ENCODE measurements at regions not wholly inside any gene's neighbourhood (a gene's known extent, or its start where the extent isn't known, plus 50 kb on each side); places are given as distances from the start of the nearest gene placed in this dataset.
"Not testable (repeated sequence)": the region's sequence is repeated elsewhere in the genome, so short reads cannot be mapped to it uniquely, and the experiment has no call there.

- Histone ChIP-seq H3K9me3 (no peaks in the 10 kb centered on the region), H3K36me3 (no peaks in the 10 kb centered on the region), H3K4me3 (peak overlapping the region; percentile 45), H3K27me3 (no peaks in the 10 kb centered on the region)
- DNase-seq: peak; percentile 87
Observed at GRCh38 chr17:68759343-68760140, 158.4 kb upstream of the FAM20A start.

- DNase-seq: no peak
- Histone ChIP-seq H3K4me3 (no peak overlapping the region), H3K36me3 (no peaks in the 10 kb centered on the region), H3K9me3 (no peaks in the 10 kb centered on the region), H3K27me3 (no peaks in the 10 kb centered on the region)
Observed at GRCh38 chr17:68759002-68759342, 157.8 kb upstream of the FAM20A start.

GRCh38 chr17:68757866-68758757, 156.9 kb upstream of the FAM20A start:
- not testable (repeated sequence) for H3K9me3 ChIP-seq, H3K4me3 ChIP-seq, H3K36me3 ChIP-seq, DNase-seq, H3K27me3 ChIP-seq

GRCh38 chr17:68753985-68754769, 153.0 kb upstream of the FAM20A start:
- no peak for DNase-seq
- Histone ChIP-seq H3K36me3 (no peaks in the 10 kb centered on the region), H3K9me3 (no peaks in the 10 kb centered on the region), H3K27me3 (no peaks in the 10 kb centered on the region), H3K4me3 (no peak overlapping the region)

GRCh38 chr17:68750208-68750562, 149.0 kb upstream of the FAM20A start:
- no peak for DNase-seq
- Histone ChIP-seq H3K4me3 (peak overlapping the region; percentile 20), H3K36me3 (no peaks in the 10 kb centered on the region), H3K9me3 (no peaks in the 10 kb centered on the region), H3K27me3 (no peaks in the 10 kb centered on the region)

GRCh38 chr17:68749349-68750207, 148.4 kb upstream of the FAM20A start:
- no peaks in the 10 kb centered on the region for H3K9me3 ChIP-seq
- no peaks in the 10 kb centered on the region for H3K27me3 ChIP-seq
- DNase-seq: no peak
- no peaks in the 10 kb centered on the region for H3K36me3 ChIP-seq
- peak overlapping the region; percentile 20 for H3K4me3 ChIP-seq

GRCh38 chr17:68748381-68748780, 147.2 kb upstream of the FAM20A start:
- no peaks in the 10 kb centered on the region for H3K9me3 ChIP-seq
- no peaks in the 10 kb centered on the region for H3K27me3 ChIP-seq
- DNase-seq: no peak
- no peak overlapping the region for H3K4me3 ChIP-seq
- H3K36me3 ChIP-seq: no peaks in the 10 kb centered on the region

GRCh38 chr17:68740555-68741447, 139.6 kb upstream of the FAM20A start:
- H3K4me3 ChIP-seq: no peak overlapping the region
- no peaks in the 10 kb centered on the region for H3K9me3 ChIP-seq
- DNase-seq: no peak
- no peaks in the 10 kb centered on the region for H3K27me3 ChIP-seq
- H3K36me3 ChIP-seq: no peaks in the 10 kb centered on the region

- Histone ChIP-seq H3K27me3 (no peaks in the 10 kb centered on the region), H3K9me3 (no peaks in the 10 kb centered on the region), H3K4me3 (no peak overlapping the region), H3K36me3 (no peaks in the 10 kb centered on the region)
- no peak for DNase-seq
Observed at GRCh38 chr17:68737761-68738443, 136.7 kb upstream of the FAM20A start.

- no peak overlapping the region for H3K4me3 ChIP-seq
- H3K27me3 ChIP-seq: no peaks in the 10 kb centered on the region
- DNase-seq: no peak
- no peaks in the 10 kb centered on the region for H3K36me3 ChIP-seq
- no peaks in the 10 kb centered on the region for H3K9me3 ChIP-seq
Observed at GRCh38 chr17:68734931-68735330, 133.8 kb upstream of the FAM20A start.

- H3K36me3 ChIP-seq: no peaks in the 10 kb centered on the region
- no peaks in the 10 kb centered on the region for H3K9me3 ChIP-seq
- H3K27me3 ChIP-seq: no peaks in the 10 kb centered on the region
- no peak for DNase-seq
- no peak overlapping the region for H3K4me3 ChIP-seq
Observed at GRCh38 chr17:68734187-68734900, 133.2 kb upstream of the FAM20A start.

- Histone ChIP-seq H3K27me3 (no peaks in the 10 kb centered on the region), H3K4me3 (no peak overlapping the region), H3K36me3 (no peaks in the 10 kb centered on the region), H3K9me3 (no peaks in the 10 kb centered on the region)
- DNase-seq: peak; percentile 44
Observed at GRCh38 chr17:68733241-68734176, 132.3 kb upstream of the FAM20A start.

GRCh38 chr17:68732301-68732749, 131.2 kb upstream of the FAM20A start:
- H3K4me3 ChIP-seq: no peak overlapping the region
- peak; percentile 30 for DNase-seq
- no peaks in the 10 kb centered on the region for H3K36me3 ChIP-seq
- H3K9me3 ChIP-seq: no peaks in the 10 kb centered on the region
- no peaks in the 10 kb centered on the region for H3K27me3 ChIP-seq
